GM12878 (cell line): ENCODE measurements at regions not wholly inside any gene's neighbourhood (a gene's known extent, or its start where the extent isn't known, plus 50 kb on each side); places are given as distances from the start of the nearest gene placed in this dataset.

Experiments used
- ATAC-seq: fragments of 200-7000 bp; cut with Tn5 transposase; 3 replicates; pipeline ENCODE4 v1.9.1; 2020; ENCODE audit warnings: mild to moderate bottlenecking, moderate library complexity
- BruUV-seq: library from RNA; stranded (reverse); fragments of 400-500 nt; replicated peaks from 2 replicates; lab custom pipeline; 2021; lab: Mats Ljungman, UMichigan
- CTCF ChIA-PET: fragments of 300-600 bp; sonication (Branson Sonifier 250); formaldehyde crosslinking; extraction: SDS; loops from one replicate; lab custom pipeline; 2021; ENCODE audit warnings: inconsistent platforms; lab: Yijun Ruan, JAX
- POLR2A ChIA-PET: fragments of 350-600 bp; formaldehyde crosslinking; extraction: SDS; loops from one replicate; lab custom pipeline; 2021; ENCODE audit warnings: inconsistent platforms; lab: Charles Lee
- RAD21 ChIA-PET: fragments of 300-600 bp; sonication (Branson Sonifier 250); formaldehyde crosslinking; loops from one replicate; lab custom pipeline; 2023; ENCODE audit warnings: antibody characterized with exemption; ENCODE audit not compliant: unreplicated experiment; lab: Charles Lee
- SMC1A ChIA-PET: fragments of 300-600 bp; sonication (Branson Sonifier 250); formaldehyde crosslinking; loops from one replicate; lab custom pipeline; 2023; ENCODE audit not compliant: unreplicated experiment, uncharacterized antibody; lab: Charles Lee
- DNase-seq: peaks from one replicate; pipeline ENCODE4 v3.0.0-alpha.2; 2011; ENCODE audit warnings: low read depth, low spot score
- FAIRE-seq: peaks from 3 replicates; lab custom pipeline; 2011; peaks lifted over from hg19 to GRCh38; lab: Jason Lieb, UNC
- H2AFZ ChIP-seq: 2 replicates; pipeline ENCODE4 v1.6.0; 2011; ENCODE audit warnings: low read depth, low read length, control low read depth; ENCODE audit not compliant: control insufficient read depth
- H3K27ac ChIP-seq: 2 replicates; pipeline ENCODE4 v1.5.1; 2011; ENCODE audit warnings: control low read depth; ENCODE audit not compliant: control insufficient read depth, insufficient read depth
- H3K27me3 ChIP-seq, 2 experiments: replicated peaks in 1 of 2; 2 replicates each; pipeline versions ENCODE4 v1.6.0 to v1.6.1; 2011; ENCODE audit warnings: low read length in 1 of 2; ENCODE audit not compliant: control insufficient read depth in 2 of 2, insufficient read depth in 2 of 2
- H3K36me3 ChIP-seq, 2 experiments: 2 replicates each; pipeline ENCODE4 v1.5.1; 2011; ENCODE audit warnings: low read length in 1 of 2; ENCODE audit not compliant: control insufficient read depth in 2 of 2, insufficient read depth in 2 of 2
- H3K4me1 ChIP-seq: 2 replicates; pipeline ENCODE4 v1.6.1; 2011; ENCODE audit warnings: mild to moderate bottlenecking, low read length, moderate library complexity, mixed read lengths; ENCODE audit not compliant: control insufficient read depth, insufficient read depth
- H3K4me2 ChIP-seq: 2 replicates; pipeline ENCODE4 v1.6.0; 2011; ENCODE audit warnings: control low read depth; ENCODE audit not compliant: control insufficient read depth, insufficient read depth
- H3K4me3 ChIP-seq: fragments of 200-600 bp; sonication (generic); 2 replicates; pipeline ENCODE4 v1.5.1; 2016
- H3K79me2 ChIP-seq: 2 replicates; pipeline ENCODE4 v1.6.0; 2011; ENCODE audit warnings: low read length; ENCODE audit not compliant: control insufficient read depth, insufficient read depth
- H3K9ac ChIP-seq: 2 replicates; pipeline ENCODE4 v1.8.0; 2011; ENCODE audit warnings: low read length, control low read depth, mixed read lengths; ENCODE audit not compliant: control insufficient read depth, insufficient read depth
- H3K9me3 ChIP-seq: replicated peaks from 3 replicates; pipeline ENCODE4 v1.5.1; 2011; ENCODE audit warnings: mild to moderate bottlenecking, low read length; ENCODE audit not compliant: control insufficient read depth, insufficient read depth
- H4K20me1 ChIP-seq: 2 replicates; pipeline ENCODE4 v1.6.0; 2011; ENCODE audit not compliant: control insufficient read depth, insufficient read depth
- CBFB ChIP-seq: IDR thresholded peaks from 2 replicates; pipeline ENCODE4 v1.6.1; 2016; ENCODE audit warnings: antibody characterized with exemption, low read depth
- CTCF ChIP-seq, 3 experiments: IDR thresholded peaks in 2 of 3; conservative IDR thresholded peaks in 1 of 3; 2 replicates each; pipeline ENCODE4 v1.5.1; 2011; ENCODE audit warnings: low read depth in 3 of 3, low read length in 3 of 3, mild to moderate bottlenecking in 3 of 3, control low read depth in 2 of 3, moderate library complexity in 2 of 3, inconsistent platforms in 1 of 3, mixed read lengths in 1 of 3; ENCODE audit not compliant: control insufficient read depth in 2 of 3, insufficient read depth in 1 of 3; ENCODE audit errors: extremely low read depth in 1 of 3
- HDGF ChIP-seq: fragments of 450-650 bp; IDR thresholded peaks from 2 replicates; pipeline ENCODE4 v1.6.1; 2016; ENCODE audit warnings: antibody characterized with exemption
- JUND ChIP-seq: IDR thresholded peaks from 2 replicates; pipeline ENCODE4 v1.6.1; 2012; ENCODE audit warnings: low read depth, mild to moderate bottlenecking, low read length, improper control_type of control experiment, moderate library complexity
- MYB ChIP-seq: fragments of 150-350 bp; IDR thresholded peaks from 2 replicates; pipeline ENCODE4 v1.6.1; 2014; ENCODE audit warnings: mild to moderate bottlenecking, low read depth, low read length, borderline replicate concordance
- NR2F1 ChIP-seq: fragments of 450-650 bp; conservative IDR thresholded peaks from 2 replicates; pipeline ENCODE4 v1.6.1; 2017; ENCODE audit warnings: mild to moderate bottlenecking
- POLR2A ChIP-seq: IDR thresholded peaks from 2 replicates; pipeline ENCODE4 v1.6.1; 2011; ENCODE audit warnings: low read depth, mild to moderate bottlenecking, low read length
- RAD51 ChIP-seq: fragments of 450-650 bp; IDR thresholded peaks from 2 replicates; pipeline ENCODE4 v1.6.1; 2016; ENCODE audit warnings: moderate library complexity, mild to moderate bottlenecking, inconsistent platforms
- SIN3A ChIP-seq: IDR thresholded peaks from 2 replicates; pipeline ENCODE4 v1.6.1; 2012; ENCODE audit warnings: low read depth, low read length, improper control_type of control experiment
- SMAD5 ChIP-seq: IDR thresholded peaks from 2 replicates; pipeline ENCODE4 v1.6.1; 2016; ENCODE audit warnings: antibody characterized with exemption, low read depth
- SMC3 ChIP-seq: IDR thresholded peaks from 2 replicates; pipeline ENCODE4 v1.6.1; 2011; ENCODE audit warnings: low read length, improper control_type of control experiment, borderline replicate concordance
- SUZ12 ChIP-seq: fragments of 200-600 bp; sonication (generic); IDR thresholded peaks from one replicate; pipeline ENCODE4 v1.6.1; 2018; ENCODE audit warnings: antibody characterized with exemption, mild to moderate bottlenecking; ENCODE audit not compliant: unreplicated experiment
- TARDBP ChIP-seq: IDR thresholded peaks from 2 replicates; pipeline ENCODE4 v1.6.1; 2016; ENCODE audit warnings: borderline replicate concordance
- WGBS: methylation state at CpG from one replicate; pipeline ENCODE4 v1.1.6; 2016; ENCODE audit warnings: low lambda C conversion rate; ENCODE audit not compliant: insufficient replicate concordance, insufficient coverage; ENCODE audit errors: missing lambda C conversion rate; 5-methylcytosine and 5-hydroxymethylcytosine counted together
- in situ Hi-C: fragments of 300-500 bp; cut with MboI; formaldehyde crosslinking; loops from 9 replicates; pipeline ENCODE4 v1.14.3; 2018; ENCODE audit warnings: mixed read lengths
- intact Hi-C: fragments of 100-400 bp; cut with micrococcal nuclease; formaldehyde crosslinking; loops from one replicate; pipeline ENCODE4 v1.14.2; 2022; ENCODE audit not compliant: unreplicated experiment

DNA sequence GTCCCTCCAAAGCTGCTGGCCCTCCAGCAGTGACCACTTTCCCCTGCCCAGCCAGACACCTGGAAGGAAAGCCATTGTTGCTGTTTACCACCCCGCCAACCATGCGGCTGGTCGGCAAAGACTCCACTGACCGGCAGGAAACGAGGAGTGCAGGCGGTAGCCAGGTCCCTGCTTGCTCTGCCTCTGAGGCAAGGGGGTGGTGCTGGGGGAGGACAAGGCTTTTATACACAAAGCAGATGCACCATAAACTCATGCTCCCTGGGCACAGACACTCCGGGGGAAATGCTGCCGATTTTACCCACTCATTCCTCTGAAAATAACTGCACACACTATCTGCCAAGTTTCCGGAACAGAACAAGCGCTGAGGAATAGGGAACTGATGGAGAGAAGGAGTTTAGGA is 62.8 kb upstream of the GRIN2A start:
- WGBS, result 71% methylated on average over 10 of the region's 10 CpGs
- H3K4me3 ChIP-seq, result no peak overlapping the region
- BruUV-seq, result no TSS peak
- H3K36me3 ChIP-seq, result no peaks in the 10 kb centered on the region
- no peak for ATAC-seq
- no peak overlapping the region for H3K9ac ChIP-seq
- ChIA-PET POLR2A (no interaction called here), RAD21 (interaction anchor here (0.7 kb wide), 1 partner anchor 12 kb away, joined by 3 read pairs; no protein-coding TSS in a partner anchor), SMC1A (interaction anchor here (1.5 to 1.9 kb wide), 2 partner anchors 11 to 69 kb away, joined by 4 to 5 read pairs; no protein-coding TSS in a partner anchor), CTCF (interaction anchor here (0.8 to 1.3 kb wide), 2 partner anchors 10 to 15 kb away, joined by 3 read pairs; no protein-coding TSS in a partner anchor)
- H3K79me2 ChIP-seq, result no peaks in the 10 kb centered on the region
- no peak for TF ChIP-seq SUZ12
- TF ChIP-seq NR2F1, result no peak
- no peak for TF ChIP-seq SIN3A
- TF ChIP-seq MYB, result no peak
- TF ChIP-seq SMC3, result no peak
- TF ChIP-seq CBFB, result no peak
- TF ChIP-seq TARDBP, result no peak
- TF ChIP-seq JUND, result no peak
- no peak for TF ChIP-seq RAD51
- no peak for TF ChIP-seq SMAD5
- no peak for TF ChIP-seq CTCF (IDR thresholded peaks at IDR 0.05 in 2 of 3, conservative IDR thresholded peaks at IDR 0.05 in 1 of 3; ENCODE audit: control insufficient read depth in 2 of 3, extremely low read depth in 1 of 3, insufficient read depth in 1 of 3, low read depth in 3 of 3, low read length in 3 of 3)
- TF ChIP-seq HDGF, result no peak
- no peak for TF ChIP-seq POLR2A
- no peak overlapping the region for H2AFZ ChIP-seq
- in situ Hi-C loops, result no loop called here
- H3K27me3 ChIP-seq, result no peaks in the 10 kb centered on the region
- no peaks in the 10 kb centered on the region for H4K20me1 ChIP-seq
- FAIRE-seq, result no peak
- intact Hi-C loops, result no loop called here
- no peak for DNase-seq
- H3K4me1 ChIP-seq, result peaks cover 5% of the 10 kb centered on the region; the same call in 1 of the 2 replicates
- no peak overlapping the region for H3K27ac ChIP-seq
- H3K4me2 ChIP-seq, result no peak overlapping the region
- H3K9me3 ChIP-seq, result no peaks in the 10 kb centered on the region
